ENCODE measurements at regions not wholly inside any gene's neighbourhood (a gene's known extent, or its start where the extent isn't known, plus 50 kb on each side); places are given as distances from the start of the nearest gene placed in this dataset.

- Histone ChIP-seq H3K36me3 (no peaks in the 10 kb centered on the region), H3K27me3 (replicated peaks; ENCODE audit: insufficient read depth) (no peaks in the 10 kb centered on the region), H3K4me3 (no peak overlapping the region), H3K4me1 (replicated peaks) (no peaks in the 10 kb centered on the region), H3K9me3 (no peaks in the 10 kb centered on the region), H3K27ac (no peak overlapping the region)
- TF ChIP-seq CTCF (IDR thresholded peaks at IDR 0.05) (no peak), POLR2A (IDR thresholded peaks at IDR 0.05) (no peak), POLR2AphosphoS5 (IDR thresholded peaks at IDR 0.05) (no peak)
- intact Hi-C loops (cut with DNase I) = no loop called here
- no peak for DNase-seq (ENCODE audit: low spot score)
- 93% methylated on average over 2 of the region's 2 CpGs for WGBS
Measured at GRCh38 chr6:48691420-48691819, 580.4 kb upstream of the PTCHD4 start.

- no peak overlapping the region for H3K27ac ChIP-seq
- H3K9me3 ChIP-seq = no peaks in the 10 kb centered on the region
- intact Hi-C loops (cut with DNase I) = no loop called here
- no peak for TF ChIP-seq POLR2AphosphoS5 (IDR thresholded peaks at IDR 0.05)
- no peak for TF ChIP-seq POLR2A (IDR thresholded peaks at IDR 0.05)
- TF ChIP-seq CTCF (IDR thresholded peaks at IDR 0.05) = no peak
- DNase-seq (ENCODE audit: low spot score) = no peak
- H3K4me3 ChIP-seq = no peak overlapping the region
- no peaks in the 10 kb centered on the region for H3K36me3 ChIP-seq
- H3K27me3 ChIP-seq (replicated peaks; ENCODE audit: insufficient read depth) = no peaks in the 10 kb centered on the region
- no peaks in the 10 kb centered on the region for H3K4me1 ChIP-seq (replicated peaks)
Measured at GRCh38 chr6:48689498-48689897, 578.5 kb upstream of the PTCHD4 start.

- WGBS = 85% methylated on average over 1 of the region's 1 CpG
- no peak overlapping the region for H3K4me3 ChIP-seq
- H3K27me3 ChIP-seq (replicated peaks; ENCODE audit: insufficient read depth) = no peaks in the 10 kb centered on the region
- H3K9me3 ChIP-seq = no peaks in the 10 kb centered on the region
- no peak overlapping the region for H3K27ac ChIP-seq
- TF ChIP-seq POLR2AphosphoS5 (IDR thresholded peaks at IDR 0.05) = no peak
- TF ChIP-seq POLR2A (IDR thresholded peaks at IDR 0.05) = no peak
- no peak for TF ChIP-seq CTCF (IDR thresholded peaks at IDR 0.05)
- H3K4me1 ChIP-seq (replicated peaks) = no peaks in the 10 kb centered on the region
- intact Hi-C loops (cut with DNase I) = no loop called here
- no peaks in the 10 kb centered on the region for H3K36me3 ChIP-seq
- no peak for DNase-seq (ENCODE audit: low spot score)
Measured at GRCh38 chr6:48678390-48678789, 567.4 kb upstream of the PTCHD4 start.

GRCh38 chr6:48671505-48671904, 560.5 kb upstream of the PTCHD4 start:
- no peak overlapping the region for H3K4me3 ChIP-seq
- DNase-seq (ENCODE audit: low spot score) = no peak
- no peaks in the 10 kb centered on the region for H3K4me1 ChIP-seq (replicated peaks)
- 61% methylated on average over 1 of the region's 1 CpG for WGBS
- TF ChIP-seq POLR2A (IDR thresholded peaks at IDR 0.05) = no peak
- TF ChIP-seq POLR2AphosphoS5 (IDR thresholded peaks at IDR 0.05) = no peak
- no peak for TF ChIP-seq CTCF (IDR thresholded peaks at IDR 0.05)
- H3K9me3 ChIP-seq = no peaks in the 10 kb centered on the region
- H3K36me3 ChIP-seq = no peaks in the 10 kb centered on the region
- no peak overlapping the region for H3K27ac ChIP-seq
- H3K27me3 ChIP-seq (replicated peaks; ENCODE audit: insufficient read depth) = no peaks in the 10 kb centered on the region
- intact Hi-C loops (cut with DNase I) = no loop called here

- Histone ChIP-seq H3K27me3 (replicated peaks; ENCODE audit: insufficient read depth) (no peaks in the 10 kb centered on the region), H3K9me3 (no peaks in the 10 kb centered on the region), H3K27ac (no peak overlapping the region), H3K4me3 (no peak overlapping the region), H3K36me3 (no peaks in the 10 kb centered on the region), H3K4me1 (replicated peaks) (no peaks in the 10 kb centered on the region)
- TF ChIP-seq CTCF (IDR thresholded peaks at IDR 0.05) (no peak), POLR2A (IDR thresholded peaks at IDR 0.05) (no peak), POLR2AphosphoS5 (IDR thresholded peaks at IDR 0.05) (no peak)
- intact Hi-C loops (cut with DNase I) = no loop called here
- 76% methylated on average over 2 of the region's 2 CpGs for WGBS
- no peak for DNase-seq (ENCODE audit: low spot score)
Measured at GRCh38 chr6:48670546-48670945, 559.5 kb upstream of the PTCHD4 start.

Measured in prostate gland (tissue), 2 donors.